HG02610 (cell line): ENCODE measurements at regions not wholly inside any gene's neighbourhood (a gene's known extent, or its start where the extent isn't known, plus 50 kb on each side); places are given as distances from the start of the nearest gene placed in this dataset.

Source experiments
- ATAC-seq: cut with Tn5 transposase; IDR thresholded peaks from one replicate; pipeline ENCODE4 v1.9.1; 2021; ENCODE audit warnings: mild to moderate bottlenecking, moderate library complexity; ENCODE audit not compliant: unreplicated experiment

DNA sequence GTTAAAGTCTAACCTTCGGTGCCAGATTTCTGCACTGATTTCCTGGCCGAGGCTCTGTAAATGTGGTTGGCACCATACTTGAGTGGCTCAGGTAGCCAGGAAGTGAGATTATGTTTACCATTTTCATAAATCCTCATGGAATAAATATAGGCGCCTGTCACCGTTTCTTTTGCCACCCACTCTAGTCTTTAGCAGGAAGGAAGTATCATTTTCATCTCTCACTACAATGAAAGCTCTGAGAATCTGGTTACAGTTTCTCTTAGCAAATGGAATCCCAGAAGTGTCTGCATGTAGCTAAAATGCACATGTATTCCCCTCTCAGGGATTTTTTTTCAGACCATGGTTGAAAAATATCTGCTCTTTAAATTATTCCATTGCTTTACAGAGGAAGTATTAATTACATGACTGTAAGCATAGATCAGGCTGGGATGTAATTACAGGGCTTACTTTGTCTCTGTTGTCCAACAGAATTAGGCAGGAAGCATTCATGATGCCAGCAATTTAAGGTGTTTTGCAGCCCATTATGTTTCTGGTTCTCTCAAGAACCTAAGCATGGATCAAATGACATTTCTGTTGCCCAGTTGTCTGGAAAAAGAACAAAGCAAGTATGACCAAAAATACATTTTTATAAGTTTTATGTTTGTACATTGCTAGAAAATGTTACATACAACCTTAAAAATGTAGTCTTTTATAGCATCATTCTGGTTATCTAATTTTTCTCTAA is 221.7 kb upstream of the SPRY2 start:
- ATAC-seq, result no peak

DNA sequence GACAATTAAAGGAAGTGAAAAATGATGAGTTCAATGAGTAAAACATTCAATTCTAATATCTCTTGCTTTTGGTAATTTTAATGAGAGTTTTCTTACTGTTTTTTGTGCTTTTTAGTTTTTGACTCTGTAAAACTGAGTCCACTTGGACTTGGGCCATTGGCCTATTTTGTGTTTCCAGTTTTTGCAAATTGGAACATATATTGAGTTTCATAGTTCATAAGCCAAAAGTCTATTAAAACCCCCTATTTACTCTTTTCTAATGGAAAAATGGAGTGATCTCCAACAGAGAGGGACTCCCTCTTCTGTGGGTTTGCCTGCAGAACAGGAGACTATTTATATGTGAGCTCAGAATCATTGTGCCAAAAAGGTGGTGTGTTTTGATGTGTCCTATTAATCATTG is 219.7 kb upstream of the SPRY2 start:
- no peak for ATAC-seq

DNA sequence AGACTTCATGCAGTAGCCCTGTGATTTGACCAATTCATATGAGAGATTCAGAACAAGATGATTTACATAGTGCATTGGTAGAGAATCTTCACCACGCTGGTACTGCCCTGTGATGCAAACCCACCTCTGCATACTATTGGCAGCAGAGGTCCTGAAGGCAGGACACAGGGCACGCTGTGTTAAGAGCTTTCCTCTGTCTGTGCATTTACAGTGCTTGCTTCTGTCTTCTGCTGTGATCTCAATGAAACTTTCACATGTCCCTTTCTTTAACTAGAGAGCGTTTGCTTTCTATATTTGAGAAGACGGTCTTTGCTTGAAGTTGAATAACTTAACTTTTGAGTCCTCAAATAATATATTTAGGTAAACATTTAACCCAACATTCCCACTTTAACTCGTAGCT is 219.0 kb upstream of the SPRY2 start:
- no peak for ATAC-seq

DNA sequence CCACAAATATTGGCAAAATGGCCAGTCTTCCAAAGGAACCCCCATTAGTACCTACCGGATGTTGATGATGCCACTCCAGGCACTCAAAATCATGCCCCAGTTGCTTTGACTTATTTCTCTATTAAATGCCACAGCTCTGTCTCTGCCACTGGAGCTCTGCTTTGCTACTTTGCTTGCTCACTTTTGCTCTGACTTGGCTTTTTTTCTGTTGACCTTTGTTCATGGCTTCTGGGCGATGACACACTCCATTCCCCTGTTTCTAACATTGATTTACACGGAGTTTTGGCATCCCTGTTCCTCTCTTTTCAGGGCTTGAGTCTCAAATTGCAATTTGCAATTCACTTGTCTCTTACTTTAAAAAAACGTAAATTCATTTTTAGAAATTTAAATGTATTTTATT is 217.1 kb upstream of the SPRY2 start:
- ATAC-seq, result no peak

DNA sequence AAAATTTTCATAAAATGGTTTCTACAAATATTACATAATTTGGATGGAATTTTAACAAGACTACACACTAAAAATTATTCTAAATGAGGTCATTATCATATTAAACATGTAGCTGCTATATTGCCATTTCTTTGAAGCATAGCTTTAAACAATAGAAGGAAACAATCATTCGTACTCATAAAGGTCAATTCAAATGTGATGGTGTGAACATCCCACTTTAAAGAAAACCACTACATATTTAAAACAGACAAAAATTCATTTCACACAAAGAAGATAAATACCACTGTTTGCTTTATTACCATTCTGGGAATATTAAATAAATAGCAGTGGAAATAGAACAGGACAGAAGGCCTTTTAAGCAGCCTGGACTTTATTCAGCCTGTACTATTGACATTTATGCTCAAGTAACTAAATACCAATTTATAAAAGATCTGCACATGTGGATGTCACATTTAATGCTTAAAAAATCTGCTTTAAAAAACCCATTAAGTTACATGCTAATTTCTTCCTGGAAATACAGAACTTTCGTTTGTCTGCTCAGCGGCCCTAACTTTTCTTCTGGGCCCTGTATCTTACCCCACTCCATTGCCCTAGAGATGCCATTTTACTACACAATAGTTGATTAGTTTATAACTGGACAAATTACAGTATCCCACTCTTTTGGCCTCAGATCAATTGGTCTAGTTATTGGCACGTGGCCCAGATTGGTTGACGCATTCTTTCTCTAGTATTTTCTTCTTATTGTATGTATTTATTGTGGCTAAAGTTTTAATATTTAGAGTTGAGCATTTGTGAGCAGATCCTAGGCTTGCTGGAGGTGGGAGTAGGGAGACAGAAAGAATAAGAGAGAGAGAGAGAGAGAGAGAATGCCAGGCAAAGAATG is 215.1 kb upstream of the SPRY2 start:
- ATAC-seq, result no peak

DNA sequence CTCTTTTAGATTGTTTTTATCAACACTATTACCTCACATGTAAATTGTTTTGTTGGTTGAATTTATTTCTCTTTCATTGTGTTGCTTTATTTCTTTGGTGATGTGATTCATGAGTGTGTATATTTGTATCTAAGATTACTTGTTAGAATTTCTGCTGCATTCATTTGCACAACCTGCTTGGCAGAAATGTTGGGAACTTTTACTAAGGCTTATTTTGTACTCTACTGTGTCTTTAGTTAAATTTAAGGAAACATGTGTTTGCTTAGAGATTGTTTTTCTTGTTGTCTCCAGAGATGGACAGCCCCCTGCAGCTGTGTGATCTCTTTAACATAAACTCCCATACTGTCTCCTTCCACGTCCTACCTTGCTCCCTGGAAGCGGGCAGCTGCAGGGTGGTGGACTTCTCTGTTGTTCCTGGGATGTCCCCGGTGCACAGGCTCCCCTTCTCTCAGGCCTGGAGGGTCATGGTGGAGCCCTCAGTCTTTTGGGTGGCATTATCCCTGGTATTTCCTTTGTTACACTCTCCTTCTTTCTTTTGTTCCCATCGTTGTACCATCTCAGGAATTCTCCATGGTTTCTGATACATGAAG is 212.0 kb upstream of the SPRY2 start:
- ATAC-seq, result no peak

DNA sequence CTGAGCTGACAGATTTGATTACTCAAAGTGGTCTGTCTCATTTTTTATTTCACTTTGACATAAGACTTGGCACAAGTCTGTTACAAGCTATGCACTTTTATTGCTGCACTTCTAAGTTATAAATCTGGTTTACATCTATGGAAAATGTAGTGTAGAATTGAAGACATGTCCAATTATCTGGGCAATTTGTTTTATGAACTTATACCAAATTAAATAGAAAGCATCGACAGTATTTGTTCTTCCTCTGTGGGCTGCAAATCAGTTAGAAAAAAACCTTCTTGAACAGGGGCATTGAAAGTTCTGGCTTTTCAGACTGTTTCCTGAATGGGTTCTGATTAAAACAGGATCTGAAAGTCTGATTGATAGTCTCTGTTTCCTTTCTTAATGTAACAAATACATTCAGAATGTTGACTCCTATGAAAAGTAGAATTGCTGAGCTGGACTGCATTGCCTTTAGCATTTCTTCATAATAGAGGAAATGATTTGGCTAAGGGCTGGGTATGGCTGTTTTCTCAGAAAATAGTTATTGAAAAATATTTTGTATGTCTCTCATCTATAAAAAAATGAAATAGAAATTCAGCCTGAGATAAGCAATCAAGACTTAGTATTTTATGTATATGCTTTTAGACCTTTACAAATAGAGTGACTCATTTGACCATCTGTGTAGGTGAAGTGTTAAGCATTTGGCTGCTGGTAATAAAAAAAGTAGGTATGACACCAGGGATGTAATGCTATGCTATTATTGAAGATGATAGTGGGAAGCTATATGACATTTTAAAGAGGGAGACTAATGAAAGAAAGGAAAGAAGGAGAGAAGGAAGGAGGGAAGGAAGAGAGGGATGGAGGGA is 210.9 kb upstream of the SPRY2 start:
- ATAC-seq, result no peak

DNA sequence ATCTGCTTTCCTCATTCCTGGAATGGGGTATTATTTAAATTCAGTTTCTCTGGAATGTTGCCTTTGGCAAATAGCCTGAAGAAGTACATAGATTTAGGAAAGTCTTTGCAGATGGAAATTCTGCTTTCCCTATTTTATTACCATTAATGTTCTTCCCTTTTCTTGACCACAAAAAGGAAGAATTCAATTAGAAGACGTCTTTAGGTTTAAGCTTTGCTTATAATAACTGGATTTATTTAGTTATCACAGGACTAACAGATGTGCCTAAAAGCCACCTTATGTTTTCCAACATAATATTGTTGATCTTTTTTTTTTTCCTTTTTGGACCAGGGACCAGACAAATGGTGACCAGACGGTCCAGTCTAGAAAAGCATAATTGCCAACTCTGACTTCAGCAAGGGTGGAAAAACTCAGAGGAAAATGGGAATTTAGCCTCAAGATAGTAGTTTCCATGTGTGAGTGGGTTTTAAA is 210.1 kb upstream of the SPRY2 start:
- ATAC-seq, result no peak

DNA sequence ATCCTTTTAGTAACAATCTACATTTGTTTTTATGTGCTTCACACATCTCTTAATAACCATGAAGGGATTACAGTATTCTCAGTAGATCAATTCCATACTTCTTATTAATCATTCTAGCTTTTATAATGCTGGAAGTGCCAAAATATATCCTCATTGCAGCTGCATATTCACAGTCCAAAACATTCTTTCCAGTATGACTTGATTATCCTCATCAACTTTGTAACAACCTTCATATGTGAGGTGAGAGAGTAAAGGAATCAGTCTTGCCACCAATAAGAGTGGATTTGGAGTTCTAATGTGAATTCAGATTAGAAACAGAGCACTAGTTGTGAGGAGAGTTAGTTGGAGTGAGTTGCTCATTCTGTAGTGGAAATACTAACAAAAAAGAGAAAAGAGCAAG is 208.0 kb upstream of the SPRY2 start:
- ATAC-seq, result no peak

DNA sequence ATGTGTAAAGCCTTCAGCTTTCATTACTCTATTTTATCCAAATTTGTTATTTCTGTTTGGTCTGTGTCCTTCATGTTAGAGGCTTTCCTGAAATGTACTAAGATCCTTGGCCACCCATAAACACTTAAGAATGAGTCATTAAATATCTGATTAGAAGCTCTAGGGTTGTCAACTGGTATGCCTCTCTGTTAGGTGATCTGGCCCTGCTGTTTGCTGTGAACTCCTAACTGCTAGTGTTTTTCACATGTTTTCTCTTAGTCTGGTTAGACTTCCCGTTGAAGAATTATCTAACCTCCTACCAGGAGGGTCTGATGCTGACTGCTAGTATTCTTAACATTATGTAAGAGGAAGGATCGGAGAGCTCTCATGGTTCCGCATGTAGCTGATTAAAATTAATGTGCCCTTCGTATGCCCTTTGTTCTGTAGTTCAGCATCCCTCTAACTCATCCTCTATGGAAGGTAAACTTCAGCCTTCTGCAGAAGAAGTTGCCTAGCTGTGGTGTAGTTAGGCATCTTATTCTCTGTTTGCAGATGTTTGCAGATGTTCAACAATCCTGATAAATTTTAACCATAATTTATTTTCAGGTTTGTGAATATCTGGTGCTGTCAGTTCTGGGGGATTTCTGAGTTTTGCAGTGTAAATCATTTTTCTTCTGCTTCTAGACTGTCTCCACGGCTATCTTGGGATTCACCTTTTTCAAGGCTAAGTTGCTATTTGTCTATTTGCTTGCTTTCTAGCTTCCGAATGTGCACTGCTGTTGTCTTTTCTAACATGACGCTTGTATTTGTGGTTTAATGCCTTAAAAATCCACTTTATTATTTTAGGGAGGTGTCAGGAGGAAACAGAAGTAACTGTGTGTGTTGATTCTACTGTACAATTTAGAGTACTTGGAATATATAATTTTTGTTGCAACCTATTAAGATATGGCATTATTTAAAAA is 207.2 kb upstream of the SPRY2 start:
- ATAC-seq, result no peak

DNA sequence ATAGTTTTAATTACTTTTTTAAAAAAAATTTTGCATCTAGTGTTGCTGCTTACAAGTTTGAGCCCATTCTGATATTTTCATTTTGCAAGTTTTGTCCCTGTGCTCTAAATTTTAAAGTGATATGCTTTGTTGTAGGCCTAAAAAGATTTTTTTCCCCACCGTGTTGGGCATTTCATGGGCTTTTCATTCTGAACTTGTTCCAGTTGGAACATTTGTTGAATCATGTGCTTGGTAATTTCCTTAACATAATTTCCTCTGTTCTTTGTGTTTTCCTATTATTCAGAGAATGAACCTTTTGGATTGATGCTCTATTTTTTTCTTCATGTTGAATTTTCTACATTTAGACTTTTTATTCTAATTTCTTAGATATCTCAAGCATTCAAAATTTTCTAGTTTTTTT is 206.4 kb upstream of the SPRY2 start:
- ATAC-seq, result no peak

DNA sequence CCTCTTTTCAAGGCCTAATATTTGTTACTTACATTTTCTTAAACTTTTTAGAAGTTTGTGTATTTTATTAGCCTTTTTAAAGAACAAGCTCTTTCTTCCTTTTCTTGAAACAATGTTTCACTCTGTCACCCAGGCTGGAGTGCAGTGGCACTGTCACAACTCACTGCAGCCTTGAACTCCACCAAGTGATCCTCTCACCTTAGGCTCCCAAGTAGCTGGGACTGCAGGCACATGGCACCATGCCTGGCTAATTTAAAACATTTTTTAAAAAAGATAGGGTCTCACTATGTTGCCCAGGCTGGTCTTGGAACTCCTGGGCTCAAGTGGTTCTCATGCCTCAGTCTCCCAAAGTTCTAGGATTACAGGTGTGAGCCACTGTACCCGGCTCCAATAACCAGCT is 192.2 kb upstream of the SPRY2 start:
- ATAC-seq, result no peak

DNA sequence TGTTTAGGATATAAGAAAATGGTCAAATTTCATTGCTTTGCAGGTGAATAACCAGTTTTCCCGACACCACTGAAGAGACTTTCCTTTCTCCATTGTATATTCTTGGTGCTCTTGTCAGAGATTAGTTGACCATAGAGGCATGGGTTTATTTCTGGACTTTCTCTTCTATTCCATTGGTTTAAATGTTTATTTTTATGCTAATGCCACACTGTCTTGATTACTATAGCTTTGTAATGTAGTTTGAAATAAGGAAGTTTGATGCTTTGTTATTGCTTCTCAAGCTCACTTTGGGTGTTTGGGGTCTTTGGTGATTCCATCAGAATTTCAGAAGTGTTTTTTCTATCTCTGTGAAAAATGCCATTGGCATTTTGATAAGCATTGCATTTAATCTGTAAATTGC is 190.0 kb upstream of the SPRY2 start:
- ATAC-seq, result no peak

DNA sequence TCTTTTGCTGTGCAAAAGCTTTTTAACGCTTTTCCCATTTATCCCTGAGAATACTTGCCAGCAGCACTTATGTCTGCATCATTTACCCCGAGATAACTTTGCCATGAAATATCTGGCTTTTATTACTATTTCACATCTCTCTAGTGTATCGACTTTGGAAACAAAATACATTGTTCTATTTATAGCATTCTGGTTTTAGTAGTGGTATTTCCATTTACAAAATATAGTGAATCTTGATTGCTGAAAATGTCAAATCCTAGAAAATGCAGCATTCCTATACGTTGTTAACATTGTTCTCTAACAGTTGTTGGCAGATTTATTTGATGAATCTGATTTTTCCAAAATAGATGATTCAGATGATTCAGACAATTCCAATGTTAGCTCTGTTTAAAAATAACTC is 189.3 kb upstream of the SPRY2 start:
- no peak for ATAC-seq

DNA sequence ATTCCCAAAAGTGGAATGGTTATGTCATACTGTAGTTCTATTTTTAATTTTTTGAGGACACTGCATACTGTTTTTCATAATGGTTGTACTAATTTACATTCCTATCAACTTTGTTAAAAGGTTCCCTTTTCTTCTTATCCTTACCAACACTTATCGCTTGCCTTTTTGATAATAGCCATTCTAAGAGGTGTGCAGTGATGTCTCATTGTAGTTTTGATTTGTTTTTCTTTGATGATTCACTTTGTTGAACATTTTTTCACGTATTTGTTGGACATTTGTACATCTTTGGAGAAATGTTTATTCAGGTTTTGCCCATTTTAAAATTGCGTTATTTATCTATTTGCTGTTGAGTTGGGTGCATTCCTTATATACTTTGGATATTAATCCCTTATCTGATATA is 188.8 kb upstream of the SPRY2 start:
- ATAC-seq, result no peak

DNA sequence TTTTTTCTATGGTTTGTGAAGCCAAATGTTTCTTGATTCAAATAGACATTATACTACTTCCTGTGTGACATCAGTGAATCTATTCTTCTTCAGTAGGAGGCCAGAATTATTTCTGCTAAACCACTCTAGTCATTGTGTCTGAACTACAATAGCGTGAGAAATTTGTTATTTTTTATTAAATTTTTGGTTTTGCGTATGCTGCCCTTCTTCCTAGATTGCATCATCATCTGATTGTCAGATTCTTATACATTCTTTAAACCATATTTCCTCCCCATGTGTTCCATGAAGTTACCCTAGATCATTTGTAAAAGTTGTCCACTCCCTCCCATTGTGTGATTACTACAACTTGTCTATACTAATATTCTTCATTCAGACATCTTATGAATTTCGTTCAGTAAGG is 187.8 kb upstream of the SPRY2 start:
- ATAC-seq, result no peak

DNA sequence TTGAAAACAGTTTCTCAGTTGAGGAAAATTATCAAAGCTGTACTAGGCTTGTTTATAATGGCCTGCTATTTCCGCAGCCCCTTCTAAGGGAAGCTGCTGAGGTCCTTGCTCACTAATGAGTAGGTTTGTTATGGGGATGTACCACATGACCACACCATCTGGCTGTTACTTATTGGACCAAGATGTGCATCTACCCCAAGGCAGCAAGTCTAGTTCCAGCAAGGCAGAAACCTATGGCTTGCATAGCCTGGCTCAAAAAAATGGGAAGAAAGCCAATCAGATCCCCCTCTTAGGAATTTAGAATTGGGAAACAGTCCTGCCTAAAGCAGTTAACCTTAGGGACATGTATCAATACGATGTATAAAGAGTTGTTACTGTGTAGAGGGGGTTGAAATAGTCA is 186.5 kb upstream of the SPRY2 start:
- no peak for ATAC-seq

DNA sequence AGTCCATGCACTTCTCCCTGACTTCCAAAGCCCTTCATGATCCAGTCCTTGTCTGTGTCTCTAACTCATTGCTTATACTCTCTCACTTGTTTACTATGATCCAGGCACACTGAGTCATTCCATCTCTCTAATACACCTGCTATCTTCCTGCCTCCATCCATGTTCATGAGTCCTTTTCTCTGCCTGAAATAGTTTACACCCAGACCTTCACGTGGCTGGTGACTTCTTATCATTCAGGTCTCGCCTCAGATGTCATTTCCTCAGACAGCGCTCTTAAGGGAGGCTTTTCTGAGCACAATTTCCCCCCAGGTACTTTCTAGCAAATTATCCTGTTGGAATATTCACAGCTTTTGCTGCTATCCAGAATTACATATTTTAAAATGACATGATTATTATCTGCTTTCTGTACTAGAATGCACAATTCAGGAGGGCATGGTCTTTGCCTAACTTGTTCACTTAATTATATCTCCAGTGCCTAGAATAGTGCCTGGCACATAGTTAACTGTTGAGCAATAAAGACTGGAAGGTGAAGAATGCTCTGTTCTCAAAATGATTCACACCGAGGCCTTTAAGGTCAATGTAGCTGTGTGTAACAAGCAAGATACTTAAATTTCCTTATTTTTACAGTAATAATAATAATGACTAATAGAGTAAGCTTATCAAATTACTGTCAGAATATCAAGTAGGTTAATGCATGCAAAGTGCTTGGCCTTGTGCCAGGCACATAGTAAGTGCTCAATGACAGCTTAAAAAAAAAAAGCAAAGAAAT is 183.7 kb upstream of the SPRY2 start:
- no peak for ATAC-seq

DNA sequence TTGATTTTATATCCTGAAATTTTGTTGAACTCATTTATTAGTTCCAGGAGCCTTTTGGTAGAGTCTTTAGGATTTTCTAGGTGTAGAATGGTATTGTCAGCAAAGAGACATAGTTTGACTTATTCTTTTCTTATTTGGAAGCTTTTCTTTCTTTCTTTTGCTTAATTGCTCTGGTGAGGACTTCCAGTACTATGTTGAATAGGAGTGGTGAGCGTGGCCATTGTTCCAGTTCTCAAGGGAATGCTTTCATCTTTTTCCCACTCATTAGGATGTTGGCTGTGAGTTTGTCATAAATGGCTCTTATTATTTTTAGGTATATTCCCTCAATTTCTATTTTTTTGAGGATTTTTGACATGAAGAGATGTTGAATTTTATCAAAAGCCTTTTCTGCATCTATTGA is 182.2 kb upstream of the SPRY2 start:
- ATAC-seq, result no peak
